Islet precursor cell (in vitro differentiated cells): ENCODE measurements at regions not wholly inside any gene's neighbourhood (a gene's known extent, or its start where the extent isn't known, plus 50 kb on each side); places are given as distances from the start of the nearest gene placed in this dataset.

Source experiments
- DNase-seq: peaks from one replicate; pipeline ENCODE4 v3.0.0-alpha.2; 2018

GRCh38 chr5:61689153-61689846, 357.2 kb downstream of the ZSWIM6 start:
- DNase-seq = no peak

GRCh38 chr5:61697809-61698558, 365.9 kb downstream of the ZSWIM6 start:
- peak; percentile 71 for DNase-seq

GRCh38 chr5:61701877-61702602, 370.0 kb downstream of the ZSWIM6 start:
- DNase-seq = no peak

GRCh38 chr5:61702784-61703183, 370.7 kb downstream of the ZSWIM6 start:
- no peak for DNase-seq

- no peak for DNase-seq
These were observed 372.2 kb downstream of the ZSWIM6 start for GRCh38 chr5:61704289-61704688.

- DNase-seq = no peak
These were observed 374.7 kb downstream of the ZSWIM6 start for GRCh38 chr5:61706751-61707150.

GRCh38 chr5:61719124-61719523, 387.1 kb downstream of the ZSWIM6 start:
- DNase-seq = no peak

GRCh38 chr5:61720829-61721228, 388.8 kb downstream of the ZSWIM6 start:
- no peak for DNase-seq

- DNase-seq = no peak
These were observed 392.0 kb downstream of the ZSWIM6 start for GRCh38 chr5:61724102-61724501.

GRCh38 chr5:61728287-61728686, 396.2 kb downstream of the ZSWIM6 start:
- DNase-seq = no peak

- DNase-seq = no peak
These were observed 398.8 kb downstream of the ZSWIM6 start for GRCh38 chr5:61730866-61731265.

- no peak for DNase-seq
These were observed 399.3 kb downstream of the ZSWIM6 start for GRCh38 chr5:61731267-61731945.

- no peak for DNase-seq
These were observed 399.9 kb downstream of the ZSWIM6 start for GRCh38 chr5:61731946-61732314.

- DNase-seq = no peak
These were observed 400.3 kb downstream of the ZSWIM6 start for GRCh38 chr5:61732369-61732768.

- DNase-seq = no peak
These were observed 400.7 kb downstream of the ZSWIM6 start for GRCh38 chr5:61732796-61733195.

- DNase-seq = no peak
These were observed 401.9 kb downstream of the ZSWIM6 start for GRCh38 chr5:61734001-61734400.

- no peak for DNase-seq
These were observed 402.9 kb downstream of the ZSWIM6 start for GRCh38 chr5:61734966-61735365.

GRCh38 chr5:61735531-61735930, 403.5 kb downstream of the ZSWIM6 start:
- no peak for DNase-seq

GRCh38 chr5:61735995-61736394, 403.9 kb downstream of the ZSWIM6 start:
- no peak for DNase-seq

GRCh38 chr5:61737301-61737963, 405.4 kb downstream of the ZSWIM6 start:
- DNase-seq = no peak

GRCh38 chr5:61737964-61738340, 405.9 kb downstream of the ZSWIM6 start:
- DNase-seq = no peak

- DNase-seq = no peak
These were observed 406.4 kb downstream of the ZSWIM6 start for GRCh38 chr5:61738446-61738845.
